ENCODE measurements at regions not wholly inside any gene's neighbourhood (a gene's known extent, or its start where the extent isn't known, plus 50 kb on each side); places are given as distances from the start of the nearest gene placed in this dataset.
A peak's percentile ranks its signal among the peaks of the same experiment; 100 is the strongest.

GRCh38 chr14:61187196-61187905, 93.8 kb downstream of the TMEM30B start:
- H3K4me3 ChIP-seq (ENCODE audit: low read length), result no peak overlapping the region
- TF ChIP-seq CTCF (IDR thresholded peaks at IDR 0.05; ENCODE audit: insufficient read depth, low read depth, low read length, missing control alignments), result no peak
- no peak for DNase-seq (ENCODE audit: low read depth)

GRCh38 chr14:61186341-61187195, 94.6 kb downstream of the TMEM30B start:
- no peak for TF ChIP-seq CTCF (IDR thresholded peaks at IDR 0.05; ENCODE audit: insufficient read depth, low read depth, low read length, missing control alignments)
- DNase-seq (ENCODE audit: low read depth), result no peak
- no peak overlapping the region for H3K4me3 ChIP-seq (ENCODE audit: low read length)

- no peak overlapping the region for H3K4me3 ChIP-seq (ENCODE audit: low read length)
- no peak for DNase-seq (ENCODE audit: low read depth)
- no peak for TF ChIP-seq CTCF (IDR thresholded peaks at IDR 0.05; ENCODE audit: insufficient read depth, low read depth, low read length, missing control alignments)
These were observed 95.6 kb downstream of the TMEM30B start for GRCh38 chr14:61185534-61185933.

- DNase-seq (ENCODE audit: low read depth), result peak; percentile 64
- TF ChIP-seq CTCF (IDR thresholded peaks at IDR 0.05; ENCODE audit: insufficient read depth, low read depth, low read length, missing control alignments), result no peak
- no peak overlapping the region for H3K4me3 ChIP-seq (ENCODE audit: low read length)
These were observed 97.0 kb downstream of the TMEM30B start for GRCh38 chr14:61184112-61184511.

GRCh38 chr14:61183196-61183885, 97.8 kb downstream of the TMEM30B start:
- DNase-seq (ENCODE audit: low read depth), result no peak
- no peak for TF ChIP-seq CTCF (IDR thresholded peaks at IDR 0.05; ENCODE audit: insufficient read depth, low read depth, low read length, missing control alignments)
- no peak overlapping the region for H3K4me3 ChIP-seq (ENCODE audit: low read length)

GRCh38 chr14:61179796-61180398, 101.2 kb downstream of the TMEM30B start:
- H3K4me3 ChIP-seq (ENCODE audit: low read length), result no peak overlapping the region
- no peak for TF ChIP-seq CTCF (IDR thresholded peaks at IDR 0.05; ENCODE audit: insufficient read depth, low read depth, low read length, missing control alignments)

More at GRCh38 chr14:61179796-61180398, 101.2 kb downstream of the TMEM30B start:
- DNase-seq (ENCODE audit: low read depth), result no peak

All from epithelial cell of esophagus (primary cell).